ENCODE measurements at regions not wholly inside any gene's neighbourhood (a gene's known extent, or its start where the extent isn't known, plus 50 kb on each side); places are given as distances from the start of the nearest gene placed in this dataset.

DNA sequence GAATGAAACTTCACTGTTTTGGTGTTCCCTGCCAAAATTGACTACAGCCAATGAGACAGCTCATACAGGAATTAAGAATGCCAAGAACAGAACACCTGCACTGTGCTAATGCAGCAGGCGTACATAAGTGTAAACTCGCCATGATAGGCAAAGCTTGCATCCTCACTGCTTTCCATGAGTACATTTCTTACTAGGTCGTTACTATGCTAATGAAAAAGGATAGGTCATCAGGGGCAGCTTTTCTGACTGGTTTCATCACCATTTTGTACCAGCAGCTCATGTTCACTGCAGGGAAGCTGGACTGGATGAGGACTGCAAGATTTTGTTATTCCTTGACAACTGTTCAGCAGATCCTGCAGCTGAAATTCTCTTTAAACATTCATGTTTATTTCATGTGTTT lies 1383.8 kb downstream of the EFNB2 start:
- Histone ChIP-seq H3K4me1 (replicated peaks in 1 of 4; ENCODE audit: control insufficient read depth in 3 of 4, insufficient read depth in 4 of 4, low read length in 3 of 4) (no peaks in the 10 kb centered on the region), H3K56ac (replicated peaks; ENCODE audit: insufficient read length, low read depth, low read length) (no peak overlapping the region), H2BK20ac (ENCODE audit: low read length) (no peak overlapping the region), H3K79me1 (ENCODE audit: low read depth, low read length) (no peaks in the 10 kb centered on the region), H4K8ac (ENCODE audit: extremely low read depth, insufficient read depth, low read length) (no peak overlapping the region), H3K27ac (ENCODE audit: low read depth, low read length) (no peak overlapping the region), H2BK12ac (ENCODE audit: low read depth, low read length) (no peak overlapping the region), H2AK5ac (ENCODE audit: low read depth, low read length) (no peak overlapping the region), H4K5ac (ENCODE audit: insufficient read length, low read depth, low read length) (no peak overlapping the region), H3K4ac (replicated peaks; ENCODE audit: insufficient read length, low read depth, low read length) (no peak overlapping the region), H3K14ac (ENCODE audit: insufficient read length) (no peak overlapping the region), H3K27me3 (replicated peaks in 1 of 4; ENCODE audit: control insufficient read depth in 3 of 4, extremely low read depth in 1 of 4, insufficient read depth in 3 of 4, low read length in 3 of 4) (no peaks in the 10 kb centered on the region), H3K9me3 (ENCODE audit: insufficient read depth in 2 of 2, low read depth in 1 of 2, low read length in 1 of 2) (no peaks in the 10 kb centered on the region), H4K20me1 (replicated peaks in 1 of 2; ENCODE audit: control insufficient read depth in 1 of 2, insufficient read depth in 2 of 2, low read length in 2 of 2) (no peaks in the 10 kb centered on the region), H3K18ac (ENCODE audit: extremely low read depth, low read length) (no peak overlapping the region), H2BK5ac (ENCODE audit: low read depth, low read length) (no peak overlapping the region), H3K9ac (replicated peaks in 1 of 4; ENCODE audit: extremely low read depth in 1 of 4, low read depth in 3 of 4, low read length in 3 of 4) (no peak overlapping the region), H2AFZ (ENCODE audit: low read length) (no peak overlapping the region), H3K23me2 (ENCODE audit: low read depth, low read length) (no peaks in the 10 kb centered on the region), H3K23ac (ENCODE audit: insufficient read length) (no peak overlapping the region), H4K91ac (replicated peaks; ENCODE audit: insufficient read length, low read length) (no peak overlapping the region), H3K4me2 (ENCODE audit: insufficient read depth in 1 of 2, low read depth in 2 of 2, low read length in 2 of 2) (no peak overlapping the region), H2BK15ac (ENCODE audit: low read length) (no peak overlapping the region), H2BK120ac (replicated peaks; ENCODE audit: low read depth, low read length) (no peak overlapping the region), H3K36me3 (ENCODE audit: control insufficient read depth in 2 of 4, insufficient read depth in 4 of 4, low read length in 3 of 4) (no peaks in the 10 kb centered on the region), H3K4me3 (ENCODE audit: extremely low read depth in 1 of 4, insufficient read depth in 2 of 4, low read depth in 3 of 4, low read length in 4 of 4) (no peak overlapping the region), H3K79me2 (ENCODE audit: control insufficient read depth in 1 of 2, insufficient read depth in 2 of 2, low read length in 2 of 2) (no peaks in the 10 kb centered on the region)
- CTCF ChIA-PET (ENCODE audit: partially characterized antibody), result interaction anchor here (0.6 to 1.1 kb wide), 3 partner anchors 9 to 1975 kb away, joined by 3 to 4 read pairs (median 3); no protein-coding TSS in a partner anchor
- FAIRE-seq, result no peak
- TF ChIP-seq ZNF274 (IDR thresholded peaks at IDR 0.05; ENCODE audit: borderline replicate concordance, extremely low read depth, low read length) (no peak), SP4 (IDR thresholded peaks at IDR 0.05; ENCODE audit: low read length) (no peak), JUN (IDR thresholded peaks at IDR 0.05; ENCODE audit: low read depth, low read length) (no peak), YY1 (IDR thresholded peaks at IDR 0.05; ENCODE audit: low read depth, low read length) (no peak), EP300 (IDR thresholded peaks at IDR 0.05; ENCODE audit: borderline replicate concordance in 1 of 2, low read depth in 2 of 2, low read length in 2 of 2) (no peak)
- 88% methylated on average over 3 of the region's 3 CpGs; no CpG with 5 or more reads in 1 of the 2 experiments for WGBS, 2 experiments (ENCODE audit: extremely low coverage in 1 of 2, insufficient coverage in 1 of 2, insufficient read length in 1 of 2, insufficient replicate concordance in 2 of 2, low coverage in 1 of 2, low lambda C conversion rate in 2 of 2, missing lambda C conversion rate in 1 of 2)
- DNase-seq (ENCODE audit: low read depth in 1 of 2, low spot score in 2 of 2), result no peak
- POLR2A ChIA-PET (ENCODE audit: partially characterized antibody), result no interaction called here
